Lung (tissue), 11 donors: ENCODE measurements at regions not wholly inside any gene's neighbourhood (a gene's known extent, or its start where the extent isn't known, plus 50 kb on each side); places are given as distances from the start of the nearest gene placed in this dataset.

Experiments used
- ATAC-seq: fragments of 200-7000 bp; cut with Tn5 transposase; one replicate; pipeline ENCODE4 v1.9.1; 2020; ENCODE audit warnings: moderate number of reproducible peaks; ENCODE audit not compliant: insufficient read depth, low FRiP score
- DNase-seq, 3 donors: peaks; one replicate each; pipeline ENCODE4 v3.0.0-alpha.2; 2013 to 2017
- H3K27ac ChIP-seq, 2 donors: one replicate each; pipeline ENCODE4 v1.5.1; 2013; ENCODE audit warnings: mild to moderate bottlenecking in 2 of 2, moderate library complexity in 2 of 2, control low read depth in 1 of 2, inconsistent platforms in 1 of 2, low read depth in 1 of 2, low read length in 1 of 2
- H3K27me3 ChIP-seq, 3 donors: one replicate each; pipeline ENCODE4 v1.5.1; 2013; ENCODE audit warnings: low read length in 2 of 3; ENCODE audit not compliant: control insufficient read depth in 3 of 3, insufficient read depth in 3 of 3
- H3K36me3 ChIP-seq, 4 donors: one replicate each; pipeline ENCODE4 v1.5.1; 2013; ENCODE audit warnings: low read length in 4 of 4, mild to moderate bottlenecking in 1 of 4, moderate library complexity in 1 of 4; ENCODE audit not compliant: control insufficient read depth in 4 of 4, insufficient read depth in 4 of 4
- H3K4me1 ChIP-seq, 5 donors: one replicate each; pipeline ENCODE4 v1.5.1; 2013; ENCODE audit warnings: low read length in 5 of 5, mild to moderate bottlenecking in 2 of 5, moderate library complexity in 1 of 5; ENCODE audit not compliant: control insufficient read depth in 5 of 5, insufficient read depth in 5 of 5
- H3K4me3 ChIP-seq: one replicate; pipeline ENCODE4 v1.5.1; 2013; ENCODE audit warnings: mild to moderate bottlenecking, control low read depth, moderate library complexity
- H3K9ac ChIP-seq, 2 donors: one replicate each; pipeline ENCODE4 v1.5.1; 2013; ENCODE audit warnings: low read length in 2 of 2, control low read depth in 1 of 2; ENCODE audit not compliant: insufficient read depth in 1 of 2
- H3K9me3 ChIP-seq, 4 donors: one replicate each; pipeline ENCODE4 v1.5.1; 2013; ENCODE audit warnings: low read length in 3 of 4, mild to moderate bottlenecking in 1 of 4, moderate library complexity in 1 of 4; ENCODE audit not compliant: control insufficient read depth in 4 of 4, insufficient read depth in 3 of 4
- WGBS, 2 donors: extraction: QIAGEN DNeasy Blood & Tissue Kit; methylation state at CpG; one replicate each; pipeline ENCODE4 v1.1.7; 2013; 5-methylcytosine and 5-hydroxymethylcytosine counted together
- TF ChIP-seq, protein P1 (sequence below): IDR thresholded peaks from 2 replicates; pipeline ENCODE4 v1.5.1; 2012; ENCODE audit warnings: mild to moderate bottlenecking; ENCODE audit errors: control extremely low read depth, extremely low read depth
- donor health status: control.
- donor health status: control.
- donor health status: Bipolar disorder and iron deficiency.
- donor health status: healthy.
- donor health status: DM: yes; HTN: yes; CAD: no.

DNA sequence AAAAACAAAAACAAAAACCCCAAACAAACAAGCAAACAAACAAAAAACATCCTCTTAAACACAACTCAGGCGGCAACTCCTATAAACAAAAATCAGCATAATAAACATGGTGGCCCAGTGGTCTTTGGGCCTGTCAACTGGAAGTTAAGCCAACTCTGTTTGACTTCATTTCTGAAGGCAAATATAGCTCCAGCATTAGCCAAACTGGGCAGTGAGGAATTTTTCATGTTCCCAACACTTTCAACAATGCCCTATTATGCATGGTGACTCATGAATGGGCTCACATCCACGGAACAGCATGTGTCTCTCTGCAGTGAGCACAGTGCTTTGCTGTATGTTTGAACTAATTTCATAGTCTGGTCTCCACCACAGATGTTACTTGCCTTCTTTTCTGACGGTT lies 143.9 kb upstream of the STC2 start:
- ATAC-seq (no peak), DNase-seq (peak; percentile 27 to 75 (median 61))
- no peaks in the 10 kb centered on the region for H3K9me3 ChIP-seq
- H3K27me3 ChIP-seq, result no peaks in the 10 kb centered on the region
- 61 to 77% methylated on average over 3 of the region's 3 CpGs for WGBS, 2 donors
- H3K36me3 ChIP-seq, result no peaks in the 10 kb centered on the region
- no peak overlapping the region for H3K9ac ChIP-seq
- H3K27ac ChIP-seq, result peak overlapping the region in 1 of 2 donors; percentile 90
- TF ChIP-seq, protein P1, sequence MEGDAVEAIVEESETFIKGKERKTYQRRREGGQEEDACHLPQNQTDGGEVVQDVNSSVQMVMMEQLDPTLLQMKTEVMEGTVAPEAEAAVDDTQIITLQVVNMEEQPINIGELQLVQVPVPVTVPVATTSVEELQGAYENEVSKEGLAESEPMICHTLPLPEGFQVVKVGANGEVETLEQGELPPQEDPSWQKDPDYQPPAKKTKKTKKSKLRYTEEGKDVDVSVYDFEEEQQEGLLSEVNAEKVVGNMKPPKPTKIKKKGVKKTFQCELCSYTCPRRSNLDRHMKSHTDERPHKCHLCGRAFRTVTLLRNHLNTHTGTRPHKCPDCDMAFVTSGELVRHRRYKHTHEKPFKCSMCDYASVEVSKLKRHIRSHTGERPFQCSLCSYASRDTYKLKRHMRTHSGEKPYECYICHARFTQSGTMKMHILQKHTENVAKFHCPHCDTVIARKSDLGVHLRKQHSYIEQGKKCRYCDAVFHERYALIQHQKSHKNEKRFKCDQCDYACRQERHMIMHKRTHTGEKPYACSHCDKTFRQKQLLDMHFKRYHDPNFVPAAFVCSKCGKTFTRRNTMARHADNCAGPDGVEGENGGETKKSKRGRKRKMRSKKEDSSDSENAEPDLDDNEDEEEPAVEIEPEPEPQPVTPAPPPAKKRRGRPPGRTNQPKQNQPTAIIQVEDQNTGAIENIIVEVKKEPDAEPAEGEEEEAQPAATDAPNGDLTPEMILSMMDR, result no peak
- no peaks in the 10 kb centered on the region for H3K4me1 ChIP-seq
- no peak overlapping the region for H3K4me3 ChIP-seq

DNA sequence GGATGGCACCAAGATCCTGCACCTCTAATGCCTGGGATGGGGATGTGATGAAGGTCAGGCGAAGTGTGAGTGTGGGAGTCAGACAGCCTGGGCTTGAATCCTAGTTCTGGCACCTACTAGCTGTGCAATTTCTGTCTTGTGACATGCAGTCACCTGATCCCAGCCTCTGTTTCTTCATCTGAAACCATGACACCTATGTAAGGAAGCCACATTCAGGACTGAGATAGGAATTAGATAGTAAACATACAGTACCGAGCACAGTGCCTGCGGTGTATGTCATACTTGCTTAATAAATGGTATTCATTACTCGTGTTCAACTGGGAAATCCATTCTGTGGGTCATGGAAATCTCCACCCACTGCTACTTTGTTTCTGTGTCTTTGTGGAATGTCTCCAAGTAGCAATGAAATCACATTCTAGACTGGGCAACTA lies 140.6 kb upstream of the STC2 start:
- no peak overlapping the region for H3K27ac ChIP-seq
- no peak overlapping the region for H3K4me3 ChIP-seq
- no peak overlapping the region for H3K9ac ChIP-seq
- H3K36me3 ChIP-seq, result no peaks in the 10 kb centered on the region
- TF ChIP-seq, protein P1, result no peak
- ATAC-seq (no peak), DNase-seq (no peak)
- H3K27me3 ChIP-seq, result no peaks in the 10 kb centered on the region
- H3K9me3 ChIP-seq, result peaks cover 0 to 5% (median 0%) of the 10 kb centered on the region in 4 donors
- no peaks in the 10 kb centered on the region for H3K4me1 ChIP-seq
- WGBS, 2 donors, result 84 to 92% methylated on average over 4 of the region's 4 CpGs

DNA sequence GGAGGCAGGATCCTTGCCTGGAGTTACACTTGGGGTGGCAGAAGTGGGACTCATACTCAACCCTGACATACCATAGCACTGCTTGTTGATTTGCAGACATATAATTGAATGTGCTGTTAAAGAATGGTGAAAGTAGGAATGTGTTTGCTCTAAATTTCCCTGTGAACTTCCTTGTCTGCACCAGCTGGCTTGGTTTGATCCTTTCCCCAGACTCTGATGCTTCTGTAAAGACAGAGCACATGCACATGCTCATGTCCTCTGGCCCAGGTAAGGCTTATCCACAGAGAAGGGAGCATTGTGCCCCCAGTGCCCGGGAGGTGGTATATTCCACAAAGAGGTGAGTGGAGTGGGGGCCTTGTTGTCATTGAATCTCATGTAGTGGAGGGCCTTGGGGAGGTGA lies 138.0 kb upstream of the STC2 start:
- Histone ChIP-seq H3K27ac (no peak overlapping the region), H3K4me3 (no peak overlapping the region), H3K9me3 (peaks cover 0 to 10% (median 0%) of the 10 kb centered on the region in 4 donors), H3K36me3 (no peaks in the 10 kb centered on the region), H3K27me3 (no peaks in the 10 kb centered on the region), H3K9ac (no peak overlapping the region), H3K4me1 (no peaks in the 10 kb centered on the region)
- ATAC-seq (no peak), DNase-seq (no peak)
- TF ChIP-seq, protein P1, result no peak
- WGBS, 2 donors, result 74 to 100% methylated on average over 1 of the region's 1 CpG

DNA sequence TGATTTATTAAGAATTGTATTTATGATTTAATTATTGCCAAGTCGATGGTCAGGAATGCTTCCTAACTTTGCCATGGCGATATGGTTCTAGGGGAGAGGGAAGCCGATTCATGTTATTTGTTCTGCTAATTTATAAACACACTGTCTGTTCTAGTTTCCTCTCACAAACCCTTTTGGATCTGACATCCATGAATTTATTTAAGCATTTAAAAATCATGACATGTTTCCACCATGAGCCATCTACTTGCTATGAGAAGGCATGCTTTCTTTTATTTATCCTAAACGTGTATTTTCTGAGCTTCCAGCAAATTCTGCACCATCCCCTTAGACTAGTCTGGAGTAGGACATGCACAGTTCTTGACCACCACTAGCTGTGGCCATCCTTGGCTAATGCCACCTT lies 136.6 kb upstream of the STC2 start:
- peaks cover 0 to 10% (median 0%) of the 10 kb centered on the region in 4 donors for H3K9me3 ChIP-seq
- no peak overlapping the region for H3K9ac ChIP-seq
- no peak overlapping the region for H3K4me3 ChIP-seq
- H3K4me1 ChIP-seq, result no peaks in the 10 kb centered on the region
- no peak overlapping the region for H3K27ac ChIP-seq
- ATAC-seq (no peak), DNase-seq (no peak)
- 76 to 90% methylated on average over 4 of the region's 4 CpGs for WGBS, 2 donors
- TF ChIP-seq, protein P1, result no peak
- no peaks in the 10 kb centered on the region for H3K36me3 ChIP-seq
- H3K27me3 ChIP-seq, result no peaks in the 10 kb centered on the region
